Activated effector memory CD4-positive, alpha-beta T cell treated with anti-CD3 and anti-CD28 coated beads, Interleukin-2, amount 50 U/mL, for 16 hours (primary cell): ENCODE measurements at regions not wholly inside any gene's neighbourhood (a gene's known extent, or its start where the extent isn't known, plus 50 kb on each side); places are given as distances from the start of the nearest gene placed in this dataset.
"Not testable (repeated sequence)": the region's sequence is repeated elsewhere in the genome, so short reads cannot be mapped to it uniquely, and the experiment has no call there.

Experiments
- DNase-seq: peaks from one replicate; pipeline ENCODE4 v3.0.0-alpha.2; 2020

GRCh38 chr5:131107128-131107527 lies 57.9 kb downstream of the HINT1 start:
- DNase-seq: no peak

- DNase-seq: no peak
Observed at GRCh38 chr5:131104169-131104808, 60.8 kb downstream of the HINT1 start.

GRCh38 chr5:131096774-131097710 lies 68.0 kb downstream of the HINT1 start:
- DNase-seq: no peak

- DNase-seq: not testable (repeated sequence)
Observed at GRCh38 chr5:131095561-131095960, 69.5 kb downstream of the HINT1 start.

GRCh38 chr5:131084436-131084835 lies 80.6 kb downstream of the HINT1 start:
- no peak for DNase-seq

GRCh38 chr5:131081913-131082488 lies 83.1 kb downstream of the HINT1 start:
- DNase-seq: no peak

GRCh38 chr5:131081374-131081773 lies 83.7 kb downstream of the HINT1 start:
- DNase-seq: no peak

GRCh38 chr5:131079232-131079631 lies 85.8 kb downstream of the HINT1 start:
- no peak for DNase-seq

- DNase-seq: peak; percentile 78
Observed at GRCh38 chr5:131068893-131069643, 96.0 kb downstream of the HINT1 start.

- no peak for DNase-seq
Observed at GRCh38 chr5:131068076-131068475, 97.0 kb downstream of the HINT1 start.

GRCh38 chr5:131067636-131068035 lies 97.4 kb downstream of the HINT1 start:
- no peak for DNase-seq

- DNase-seq: no peak
Observed at GRCh38 chr5:131064669-131065371, 100.2 kb downstream of the HINT1 start.

GRCh38 chr5:131042021-131042789 lies 122.9 kb downstream of the HINT1 start:
- DNase-seq: no peak

- no peak for DNase-seq
Observed at GRCh38 chr5:131023498-131023865, 141.6 kb downstream of the HINT1 start.

GRCh38 chr5:131022811-131023497 lies 142.1 kb downstream of the HINT1 start:
- no peak for DNase-seq

- DNase-seq: no peak
Observed at GRCh38 chr5:131021646-131022045, 143.4 kb downstream of the HINT1 start.

- no peak for DNase-seq
Observed at GRCh38 chr5:131019601-131020315, 145.3 kb downstream of the HINT1 start.

GRCh38 chr5:131019111-131019510 lies 145.9 kb downstream of the HINT1 start:
- no peak for DNase-seq

GRCh38 chr5:131008329-131008728 lies 156.7 kb downstream of the HINT1 start:
- no peak for DNase-seq

GRCh38 chr5:131005963-131006684 lies 158.9 kb downstream of the HINT1 start:
- DNase-seq: no peak
